Mesenchymal stem cell (in vitro differentiated cells and primary cell): ENCODE measurements at regions not wholly inside any gene's neighbourhood (a gene's known extent, or its start where the extent isn't known, plus 50 kb on each side); places are given as distances from the start of the nearest gene placed in this dataset.

Experiments
- DNase-seq: peaks from one replicate; pipeline ENCODE4 v3.0.0-alpha.2; 2013
- H2AFZ ChIP-seq: one replicate; pipeline ENCODE4 v1.6.1; 2013; ENCODE audit warnings: low read depth, mild to moderate bottlenecking, control low read depth, inconsistent platforms, low read length, moderate library complexity
- H2AK5ac ChIP-seq: 2 replicates; pipeline ENCODE4 v1.6.1; 2013; ENCODE audit warnings: low read length, moderate library complexity, mild to moderate bottlenecking, inconsistent platforms; ENCODE audit not compliant: severe bottlenecking
- H2BK120ac ChIP-seq: one replicate; pipeline ENCODE4 v1.6.1; 2013; ENCODE audit warnings: low read depth, mild to moderate bottlenecking, inconsistent platforms, low read length, moderate library complexity
- H2BK12ac ChIP-seq, 2 experiments: one replicate each; pipeline ENCODE4 v1.6.1; 2013; ENCODE audit warnings: inconsistent platforms in 2 of 2, low read length in 2 of 2, mild to moderate bottlenecking in 2 of 2, moderate library complexity in 2 of 2, control low read depth in 1 of 2
- H2BK15ac ChIP-seq: one replicate; pipeline ENCODE4 v1.6.1; 2013; ENCODE audit warnings: mild to moderate bottlenecking, low read depth, inconsistent platforms; ENCODE audit not compliant: poor library complexity, severe bottlenecking
- H2BK5ac ChIP-seq: 2 replicates; pipeline ENCODE4 v1.6.1; 2013; ENCODE audit warnings: low read depth, mild to moderate bottlenecking, low read length, control low read depth, inconsistent platforms; ENCODE audit not compliant: poor library complexity, severe bottlenecking
- H3K14ac ChIP-seq, 2 experiments: one replicate each; pipeline ENCODE4 v1.6.1; 2013; ENCODE audit warnings: inconsistent platforms in 2 of 2, low read length in 2 of 2, control low read depth in 1 of 2, mild to moderate bottlenecking in 1 of 2, moderate library complexity in 1 of 2
- H3K18ac ChIP-seq, 2 experiments: one replicate each; pipeline ENCODE4 v1.6.1; 2013; ENCODE audit warnings: inconsistent platforms in 2 of 2, low read length in 2 of 2, control low read depth in 1 of 2, low read depth in 1 of 2, mild to moderate bottlenecking in 1 of 2
- H3K23ac ChIP-seq, 2 experiments: one replicate each; pipeline ENCODE4 v1.6.1; 2013; ENCODE audit warnings: inconsistent platforms in 2 of 2, low read length in 2 of 2, mild to moderate bottlenecking in 2 of 2, moderate library complexity in 2 of 2, control low read depth in 1 of 2
- H3K27ac ChIP-seq: 2 replicates; pipeline ENCODE4 v1.5.1; 2013; ENCODE audit warnings: mild to moderate bottlenecking, moderate library complexity, low read length, control low read depth, inconsistent platforms; ENCODE audit not compliant: poor library complexity, severe bottlenecking
- H3K27me3 ChIP-seq, 2 experiments: 2 replicates each; pipeline versions ENCODE4 v1.6.1 to v1.7.0; 2013; ENCODE audit warnings: low read length in 2 of 2, mild to moderate bottlenecking in 2 of 2, moderate library complexity in 2 of 2, control low read depth in 1 of 2, inconsistent platforms in 1 of 2; ENCODE audit not compliant: control insufficient read depth in 1 of 2, insufficient read depth in 1 of 2
- H3K36me3 ChIP-seq, 2 experiments: 2 replicates each; pipeline versions ENCODE4 v1.6.1 to v1.7.0; 2013; ENCODE audit warnings: low read length in 2 of 2, control low read depth in 1 of 2, inconsistent platforms in 1 of 2, low read depth in 1 of 2, mild to moderate bottlenecking in 1 of 2; ENCODE audit not compliant: insufficient read depth in 2 of 2, control insufficient read depth in 1 of 2
- H3K4ac ChIP-seq, 2 experiments: one replicate each; pipeline ENCODE4 v1.6.1; 2013; ENCODE audit warnings: inconsistent platforms in 2 of 2, low read length in 2 of 2, mild to moderate bottlenecking in 2 of 2, moderate library complexity in 2 of 2, control low read depth in 1 of 2, low read depth in 1 of 2
- H3K4me1 ChIP-seq: 2 replicates; pipeline ENCODE4 v1.6.1; 2013; ENCODE audit warnings: low read depth, low read length, control low read depth; ENCODE audit not compliant: control insufficient read depth, insufficient read depth
- H3K4me2 ChIP-seq: 2 replicates; pipeline ENCODE4 v1.6.1; 2013; ENCODE audit warnings: low read length, mild to moderate bottlenecking, inconsistent platforms; ENCODE audit not compliant: poor library complexity, severe bottlenecking
- H3K4me3 ChIP-seq, 2 experiments: 2 replicates each; pipeline versions ENCODE4 v1.5.1 to v1.7.0; 2013; ENCODE audit warnings: low read length in 2 of 2, mild to moderate bottlenecking in 2 of 2, control low read depth in 1 of 2, low read depth in 1 of 2; ENCODE audit not compliant: insufficient read depth in 1 of 2
- H3K79me1 ChIP-seq: replicated peaks from 2 replicates; pipeline ENCODE4 v1.6.1; 2013; ENCODE audit warnings: mild to moderate bottlenecking, control low read depth, low read length, inconsistent platforms; ENCODE audit not compliant: poor library complexity, severe bottlenecking
- H3K9ac ChIP-seq: 2 replicates; pipeline ENCODE4 v1.7.0; 2013; ENCODE audit warnings: mild to moderate bottlenecking, low read length, moderate library complexity
- H3K9me3 ChIP-seq: 2 replicates; pipeline ENCODE4 v1.7.0; 2013; ENCODE audit warnings: mild to moderate bottlenecking, low read length; ENCODE audit not compliant: control insufficient read depth
- H4K8ac ChIP-seq: one replicate; pipeline ENCODE4 v1.6.1; 2013; ENCODE audit warnings: inconsistent platforms, mild to moderate bottlenecking, low read length, moderate library complexity
- H4K91ac ChIP-seq: one replicate; pipeline ENCODE4 v1.6.1; 2013; ENCODE audit warnings: mild to moderate bottlenecking, low read length, inconsistent platforms
- WGBS: methylation state at CpG from one replicate; pipeline ENCODE4 v1.1.7; 2013; ENCODE audit warnings: mixed read lengths; 5-methylcytosine and 5-hydroxymethylcytosine counted together

DNA sequence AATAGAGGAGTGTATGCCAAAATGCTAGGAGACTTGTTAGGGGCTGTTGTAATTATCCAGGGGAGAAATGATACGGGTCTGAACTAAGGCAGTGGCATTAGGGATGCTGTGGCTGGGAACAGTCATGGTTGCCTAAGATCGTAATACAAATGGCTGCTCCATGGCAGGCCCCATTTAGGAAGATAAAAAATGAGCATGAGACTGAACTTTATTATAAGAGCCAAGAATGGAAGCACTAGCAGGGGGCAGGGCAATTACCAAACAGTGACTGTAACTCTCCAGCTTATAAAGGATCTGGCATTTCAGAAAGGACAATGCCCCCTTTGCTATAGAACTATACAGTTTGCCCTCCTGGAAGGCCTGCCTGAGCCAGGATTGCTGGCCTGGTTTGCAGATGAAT is 503.3 kb upstream of the CDH5 start:
- Histone ChIP-seq H3K79me1 (no peaks in the 10 kb centered on the region), H2BK5ac (no peak overlapping the region), H3K27ac (no peak overlapping the region), H3K4me2 (no peak overlapping the region), H3K4me3 (no peak overlapping the region), H3K14ac (no peak overlapping the region), H3K36me3 (no peaks in the 10 kb centered on the region), H3K27me3 (no peaks in the 10 kb centered on the region), H3K9me3 (no peaks in the 10 kb centered on the region), H3K4me1 (no peaks in the 10 kb centered on the region), H3K4ac (no peak overlapping the region), H2BK12ac (no peak overlapping the region), H3K9ac (no peak overlapping the region), H2AFZ (no peak overlapping the region), H3K18ac (no peak overlapping the region), H3K23ac (no peak overlapping the region), H4K91ac (no peak overlapping the region), H2AK5ac (no peak overlapping the region), H4K8ac (no peak overlapping the region), H2BK120ac (no peak overlapping the region), H2BK15ac (no peak overlapping the region)
- 85% methylated on average over 2 of the region's 2 CpGs for WGBS
- DNase-seq = no peak

DNA sequence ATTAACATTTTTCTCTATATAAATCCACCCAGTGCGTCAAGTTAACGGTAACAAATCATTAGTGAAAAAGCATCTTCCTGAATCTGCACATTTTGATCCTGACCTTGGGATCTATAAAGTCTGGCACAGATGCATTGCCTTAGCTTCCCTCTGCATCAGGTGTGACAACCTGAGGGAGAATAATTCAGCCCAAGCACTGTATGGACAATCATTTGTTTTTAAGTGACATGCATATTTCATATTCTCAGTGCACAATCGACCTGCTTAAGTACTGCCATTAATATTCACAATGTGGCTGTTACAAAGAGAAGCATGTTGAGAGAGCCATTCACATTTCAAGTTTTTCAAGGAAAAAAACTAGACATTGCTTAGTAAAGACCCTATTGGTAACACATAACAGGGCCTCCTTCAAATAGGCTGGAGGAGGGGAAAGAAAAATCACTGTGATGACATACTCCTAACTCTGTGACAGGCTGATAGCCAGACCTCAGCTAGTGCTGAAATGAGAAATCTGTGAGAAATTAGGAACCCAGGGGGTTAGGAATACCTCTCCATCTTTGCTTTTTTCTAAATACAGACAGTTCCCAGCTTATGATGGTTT is 505.3 kb upstream of the CDH5 start:
- Histone ChIP-seq H4K91ac (no peak overlapping the region), H3K4me1 (no peaks in the 10 kb centered on the region)

DNA sequence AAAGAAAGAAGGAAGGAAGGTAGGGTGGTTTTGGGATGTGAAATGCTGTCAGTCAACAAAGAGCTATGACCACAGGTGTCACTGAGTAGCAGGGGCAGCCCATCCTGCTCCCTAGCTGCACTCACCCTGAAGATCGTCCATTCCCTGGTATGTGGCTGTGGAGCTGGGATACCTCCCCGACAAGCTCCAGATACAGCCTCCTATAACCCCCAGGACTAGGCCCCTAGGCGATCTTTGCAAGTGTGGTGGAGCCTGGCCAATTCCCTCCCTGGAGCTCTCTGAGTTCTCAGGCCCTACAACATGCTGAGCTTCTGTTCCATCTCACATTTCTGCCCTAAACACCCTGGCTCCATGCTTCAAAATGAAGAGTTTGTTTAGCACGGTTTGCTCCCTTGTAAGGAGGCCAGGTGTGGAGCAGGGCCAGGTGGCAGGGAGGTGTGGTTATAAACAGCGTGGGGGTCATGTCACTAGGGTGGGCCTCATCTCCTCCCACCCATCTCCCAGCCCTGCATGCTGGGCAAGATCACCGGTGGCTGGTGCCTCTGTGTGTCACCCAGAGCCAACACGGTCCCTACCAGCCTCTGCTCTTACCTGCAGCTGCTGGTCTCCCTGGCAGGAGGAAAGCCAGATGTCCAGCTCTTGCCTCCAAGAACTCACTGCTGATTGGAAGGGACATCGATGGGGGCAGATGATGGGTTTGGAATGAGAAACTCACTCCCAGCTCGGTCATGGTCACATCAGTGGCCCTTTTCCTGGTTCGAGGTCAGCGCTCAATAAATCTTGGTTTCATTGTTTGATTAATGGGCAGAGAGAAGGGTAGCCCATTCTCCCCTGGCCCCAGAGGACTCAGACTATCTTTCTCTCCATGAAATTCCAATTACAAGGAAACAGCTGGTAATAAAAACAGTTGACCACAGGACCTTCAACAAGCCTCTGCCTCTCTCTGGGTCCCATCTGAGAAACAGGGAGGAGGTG is 511.0 kb upstream of the CDH5 start:
- Histone ChIP-seq H3K27ac (no peak overlapping the region), H2BK120ac (no peak overlapping the region), H3K4me2 (no peak overlapping the region), H3K9me3 (peaks cover 4% of the 10 kb centered on the region), H2BK5ac (no peak overlapping the region), H2AFZ (no peak overlapping the region), H3K4ac (no peak overlapping the region), H4K91ac (no peak overlapping the region), H3K14ac (peak overlapping the region in 1 of 2 experiments; percentile 41), H3K18ac (peak overlapping the region in 1 of 2 experiments; percentile 21), H3K4me3 (peak overlapping the region in 1 of 2 experiments; percentile 20), H3K27me3 (no peaks in the 10 kb centered on the region), H3K79me1 (no peaks in the 10 kb centered on the region), H2AK5ac (no peak overlapping the region), H2BK12ac (no peak overlapping the region), H3K36me3 (no peaks in the 10 kb centered on the region), H3K23ac (peak overlapping the region in 1 of 2 experiments; percentile 28), H2BK15ac (no peak overlapping the region), H3K4me1 (no peaks in the 10 kb centered on the region), H4K8ac (no peak overlapping the region), H3K9ac (no peak overlapping the region)
- no peak for DNase-seq
- WGBS = 80% methylated on average over 11 of the region's 11 CpGs

More for the DNA sequence above, 505.3 kb upstream of the CDH5 start:
- H3K4ac ChIP-seq = no peak overlapping the region
- H2BK5ac ChIP-seq = no peak overlapping the region
- H3K18ac ChIP-seq = no peak overlapping the region
- no peak overlapping the region for H3K27ac ChIP-seq
- no peak overlapping the region for H2AK5ac ChIP-seq
- no peak overlapping the region for H3K23ac ChIP-seq
- DNase-seq = no peak
- H3K14ac ChIP-seq = no peak overlapping the region
- H3K9me3 ChIP-seq = no peaks in the 10 kb centered on the region
- no peak overlapping the region for H3K4me3 ChIP-seq
- H2AFZ ChIP-seq = no peak overlapping the region
- no peak overlapping the region for H2BK15ac ChIP-seq
- H3K9ac ChIP-seq = no peak overlapping the region
- H3K27me3 ChIP-seq = no peaks in the 10 kb centered on the region
- no peaks in the 10 kb centered on the region for H3K36me3 ChIP-seq
- no peak overlapping the region for H2BK12ac ChIP-seq
- H4K8ac ChIP-seq = no peak overlapping the region
- H2BK120ac ChIP-seq = no peak overlapping the region
- H3K4me2 ChIP-seq = no peak overlapping the region
- 76% methylated on average over 3 of the region's 3 CpGs for WGBS
- H3K79me1 ChIP-seq = no peaks in the 10 kb centered on the region

DNA sequence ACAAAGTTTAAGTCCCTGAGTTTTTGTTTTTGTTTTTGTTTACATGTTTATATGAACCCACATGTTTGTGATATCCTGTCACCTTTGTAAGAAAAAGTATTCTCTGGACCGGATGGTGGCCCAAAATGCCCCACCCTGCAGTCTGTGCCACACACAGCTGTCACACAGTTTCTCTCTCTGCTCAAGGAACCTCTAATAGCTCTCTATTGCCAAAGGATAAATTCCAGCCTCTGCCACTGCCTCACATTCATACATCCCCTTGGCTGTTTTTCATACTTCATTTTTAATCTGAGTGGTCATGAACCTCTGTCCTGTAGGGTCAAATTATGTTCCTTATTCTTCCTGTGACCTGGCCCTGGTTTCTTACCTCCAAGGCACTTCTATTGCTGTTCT is 520.3 kb upstream of the CDH5 start:
- Histone ChIP-seq H4K8ac (no peak overlapping the region), H3K4ac (no peak overlapping the region), H3K4me2 (no peak overlapping the region), H4K91ac (no peak overlapping the region), H2BK5ac (no peak overlapping the region), H3K9ac (no peak overlapping the region), H2BK120ac (no peak overlapping the region), H3K18ac (no peak overlapping the region), H2AK5ac (no peak overlapping the region), H3K79me1 (no peaks in the 10 kb centered on the region), H2BK12ac (no peak overlapping the region), H3K9me3 (no peaks in the 10 kb centered on the region), H3K4me1 (no peaks in the 10 kb centered on the region), H3K27me3 (no peaks in the 10 kb centered on the region), H2BK15ac (no peak overlapping the region), H3K36me3 (no peaks in the 10 kb centered on the region), H3K23ac (no peak overlapping the region), H3K4me3 (no peak overlapping the region), H3K14ac (no peak overlapping the region), H2AFZ (no peak overlapping the region), H3K27ac (no peak overlapping the region)
- 59% methylated on average over 1 of the region's 1 CpG for WGBS
- DNase-seq = no peak
